Activated T-helper 9 cell treated with anti-CD3 and anti-CD28 coated beads, Interleukin-2, amount 50 U/mL, for 16 hours (primary cell): ENCODE measurements at regions not wholly inside any gene's neighbourhood (a gene's known extent, or its start where the extent isn't known, plus 50 kb on each side); places are given as distances from the start of the nearest gene placed in this dataset.
"Not testable (repeated sequence)": the region's sequence is repeated elsewhere in the genome, so short reads cannot be mapped to it uniquely, and the experiment has no call there.

Experiments used
- DNase-seq: peaks from one replicate; pipeline ENCODE4 v3.0.0-alpha.2; 2020; ENCODE audit warnings: low read depth

DNA sequence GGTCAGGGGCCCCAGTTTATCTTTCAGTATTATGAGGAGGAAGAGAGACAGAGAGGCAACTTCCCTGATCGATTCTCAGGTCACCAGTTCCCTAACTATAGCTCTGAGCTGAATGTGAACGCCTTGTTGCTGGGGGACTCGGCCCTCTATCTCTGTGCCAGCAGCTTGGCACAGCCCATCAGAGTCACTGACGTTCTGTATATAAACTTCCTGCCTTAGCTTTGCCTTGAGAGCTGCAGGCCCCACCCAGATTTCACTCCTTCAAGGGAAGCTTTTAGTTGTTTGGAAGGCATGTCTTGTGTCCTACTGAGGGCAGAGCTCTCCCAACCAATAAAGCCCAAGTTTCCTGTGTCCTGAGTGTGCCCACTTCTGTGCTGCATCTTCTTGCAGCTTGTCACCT lies 242.5 kb upstream of the PRSS58 start:
- no peak for DNase-seq

- no peak for DNase-seq
Observed at GRCh38 chr7:142499635-142500034, 241.8 kb upstream of the PRSS58 start.

- no peak for DNase-seq
Observed at GRCh38 chr7:142498364-142498763, 240.5 kb upstream of the PRSS58 start.

DNA sequence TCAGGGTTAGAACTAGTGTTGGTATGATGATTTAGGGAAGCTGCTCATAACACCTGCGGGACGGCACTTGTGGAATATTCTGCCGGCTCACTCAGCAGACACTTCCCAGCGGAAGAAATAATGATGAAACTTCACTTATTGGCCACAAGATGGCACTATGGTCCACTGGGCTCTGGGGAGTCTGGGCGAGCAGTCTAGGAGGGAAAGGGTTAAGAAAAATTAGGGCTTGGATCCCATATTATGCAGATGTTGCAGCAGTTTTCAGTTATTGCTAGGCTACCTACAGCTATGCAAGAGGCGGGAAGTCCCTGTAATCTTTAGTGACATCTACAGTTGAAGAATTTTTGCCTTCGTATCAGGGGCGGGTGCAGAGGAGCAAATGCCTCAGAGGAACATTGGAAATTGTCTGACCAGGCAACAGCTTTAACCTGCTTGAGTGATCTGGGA lies 238.7 kb upstream of the PRSS58 start:
- DNase-seq, result no peak

DNA sequence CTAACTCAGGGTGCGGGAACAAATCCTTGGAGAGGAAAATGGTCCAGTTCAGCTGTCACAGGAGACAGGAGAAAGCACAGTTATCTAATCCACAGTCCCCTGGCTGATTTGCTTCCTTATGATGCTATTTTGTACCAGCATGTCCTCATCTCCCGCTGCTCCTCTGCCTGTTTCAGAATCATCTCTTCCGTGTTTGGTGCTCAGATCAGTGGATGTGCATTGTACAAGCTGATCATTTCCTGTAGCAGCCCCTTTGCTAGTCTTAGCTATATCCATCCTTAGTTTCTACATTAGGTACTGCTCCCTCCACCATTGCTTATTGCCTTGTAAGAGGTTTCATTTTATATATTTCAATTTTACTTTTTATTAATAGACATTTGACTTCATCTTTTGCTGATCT lies 238.0 kb upstream of the PRSS58 start:
- DNase-seq, result not testable (repeated sequence)

GRCh38 chr7:142495301-142495700 lies 237.4 kb upstream of the PRSS58 start:
- not testable (repeated sequence) for DNase-seq

- DNase-seq, result no peak
Observed at GRCh38 chr7:142494021-142494420, 236.2 kb upstream of the PRSS58 start.

DNA sequence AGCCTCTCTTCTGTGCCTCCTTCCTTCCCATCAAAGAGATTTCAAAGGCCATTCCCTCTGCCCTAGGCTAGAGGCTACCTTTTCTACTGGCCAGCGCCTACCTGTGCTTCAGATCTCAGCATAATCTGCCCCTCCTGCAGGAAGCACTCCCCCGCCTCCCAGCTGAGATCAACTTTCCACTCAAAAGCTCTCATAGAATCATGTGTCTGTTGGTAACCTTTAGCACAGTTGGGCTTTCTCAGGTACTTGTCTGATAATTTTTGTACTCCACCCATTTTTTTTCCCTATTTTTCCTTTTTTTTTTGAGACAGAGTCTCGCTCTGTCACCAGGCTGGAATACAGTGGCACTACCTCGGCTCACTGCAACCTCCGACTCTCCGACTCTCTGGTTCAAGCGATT lies 231.0 kb upstream of the PRSS58 start:
- DNase-seq, result no peak

GRCh38 chr7:142488036-142488633 lies 230.3 kb upstream of the PRSS58 start:
- DNase-seq, result no peak

DNA sequence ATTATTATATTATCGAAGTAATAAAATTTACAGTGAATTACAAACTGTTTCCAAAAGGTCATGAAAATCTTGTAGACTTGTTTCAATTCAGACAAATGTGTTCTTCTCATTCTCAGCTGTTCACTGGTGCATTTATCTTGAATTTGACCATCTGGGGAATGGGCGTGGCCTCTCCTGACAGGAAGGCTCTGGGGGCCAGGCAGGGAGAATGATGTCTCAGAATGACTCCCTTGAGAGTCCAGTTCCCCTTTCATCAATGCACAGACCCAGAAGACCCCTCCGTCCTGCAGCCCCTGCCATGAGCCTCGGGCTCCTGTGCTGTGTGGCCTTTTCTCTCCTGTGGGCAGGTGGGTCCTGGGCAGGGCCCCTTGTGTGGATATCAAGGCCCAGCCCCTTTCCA lies 229.7 kb upstream of the PRSS58 start:
- not testable (repeated sequence) for DNase-seq

- DNase-seq, result no peak
Observed at GRCh38 chr7:142487124-142487523, 229.3 kb upstream of the PRSS58 start.

DNA sequence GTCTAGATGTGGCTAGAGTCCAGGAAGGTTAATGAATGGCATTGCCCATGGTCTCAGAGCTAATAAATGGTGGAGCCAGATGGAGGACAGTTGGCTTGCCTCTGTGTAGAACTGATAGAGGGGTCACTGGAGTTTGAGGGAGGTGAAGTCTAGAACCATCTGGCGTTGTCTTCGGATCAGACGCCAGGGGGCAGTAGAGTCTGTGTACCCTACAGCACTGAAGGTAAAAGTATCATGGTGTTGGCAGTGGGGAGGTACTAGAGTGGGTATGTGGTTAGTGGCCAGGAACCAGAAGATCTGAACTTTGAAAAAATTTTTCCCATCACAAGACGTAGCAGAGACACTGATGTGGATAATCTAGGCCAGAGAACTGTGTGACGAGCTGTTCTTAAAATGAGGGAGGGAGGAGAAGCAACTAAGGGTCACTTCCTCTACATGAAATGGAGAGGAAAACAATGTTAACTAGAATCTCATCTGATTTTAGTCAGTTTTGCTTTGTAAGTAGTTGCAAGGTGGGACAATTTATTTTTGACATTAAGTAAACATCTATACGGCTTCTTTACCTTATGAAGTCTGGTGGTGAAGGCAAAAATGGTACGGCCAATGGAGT lies 227.9 kb upstream of the PRSS58 start:
- DNase-seq, result no peak

DNA sequence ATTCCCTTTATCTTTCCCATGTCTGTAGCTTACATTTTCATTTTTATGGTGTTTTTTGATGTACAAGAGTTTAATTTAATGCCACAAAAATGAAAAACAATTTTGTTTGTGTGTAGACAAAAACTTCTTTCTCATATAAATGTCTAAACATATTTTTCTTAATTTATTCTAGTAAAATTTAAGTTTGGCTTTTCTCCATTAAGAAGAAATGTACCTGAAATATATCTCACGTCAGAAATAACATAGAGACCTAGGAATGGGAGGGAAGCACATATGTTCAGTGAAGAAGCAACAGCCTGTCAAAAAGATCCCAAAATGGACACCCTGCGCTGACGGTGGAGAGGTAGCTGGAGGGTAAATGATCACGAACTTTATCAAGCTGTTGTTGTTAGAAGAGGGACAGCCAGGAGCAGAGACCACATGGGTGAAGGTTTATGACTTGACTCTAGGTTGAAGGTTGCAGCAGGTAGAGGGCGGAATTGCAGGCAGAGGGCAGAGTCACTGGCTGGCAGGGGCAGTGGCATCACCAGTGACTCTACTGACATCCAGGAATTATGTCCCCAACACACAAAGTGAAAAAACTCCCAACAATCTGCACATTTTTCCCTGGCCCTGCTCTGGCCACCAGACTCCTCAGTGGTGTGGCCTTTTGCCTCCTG lies 225.9 kb upstream of the PRSS58 start:
- no peak for DNase-seq

GRCh38 chr7:142482891-142483658 lies 225.2 kb upstream of the PRSS58 start:
- DNase-seq, result peak; percentile 29

DNA sequence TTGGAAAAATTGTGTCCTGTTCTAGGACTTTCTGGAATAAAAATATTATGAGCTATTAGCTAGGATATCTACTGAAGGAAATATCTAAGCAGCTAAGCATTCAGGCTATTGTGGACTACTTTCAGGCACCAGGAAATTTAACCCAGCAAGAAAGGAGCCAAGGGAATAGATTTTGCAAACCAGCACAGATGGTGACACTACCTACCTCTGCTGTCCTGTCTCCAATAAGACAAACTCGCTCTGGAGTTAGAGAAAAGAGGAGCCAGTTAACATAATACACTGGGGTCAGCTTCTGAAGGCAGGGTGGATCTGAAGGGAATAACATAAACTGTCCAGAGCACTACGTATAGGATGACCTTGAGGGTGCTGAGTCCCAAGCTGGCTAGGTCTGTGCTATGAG lies 223.7 kb upstream of the PRSS58 start:
- DNase-seq, result no peak

DNA sequence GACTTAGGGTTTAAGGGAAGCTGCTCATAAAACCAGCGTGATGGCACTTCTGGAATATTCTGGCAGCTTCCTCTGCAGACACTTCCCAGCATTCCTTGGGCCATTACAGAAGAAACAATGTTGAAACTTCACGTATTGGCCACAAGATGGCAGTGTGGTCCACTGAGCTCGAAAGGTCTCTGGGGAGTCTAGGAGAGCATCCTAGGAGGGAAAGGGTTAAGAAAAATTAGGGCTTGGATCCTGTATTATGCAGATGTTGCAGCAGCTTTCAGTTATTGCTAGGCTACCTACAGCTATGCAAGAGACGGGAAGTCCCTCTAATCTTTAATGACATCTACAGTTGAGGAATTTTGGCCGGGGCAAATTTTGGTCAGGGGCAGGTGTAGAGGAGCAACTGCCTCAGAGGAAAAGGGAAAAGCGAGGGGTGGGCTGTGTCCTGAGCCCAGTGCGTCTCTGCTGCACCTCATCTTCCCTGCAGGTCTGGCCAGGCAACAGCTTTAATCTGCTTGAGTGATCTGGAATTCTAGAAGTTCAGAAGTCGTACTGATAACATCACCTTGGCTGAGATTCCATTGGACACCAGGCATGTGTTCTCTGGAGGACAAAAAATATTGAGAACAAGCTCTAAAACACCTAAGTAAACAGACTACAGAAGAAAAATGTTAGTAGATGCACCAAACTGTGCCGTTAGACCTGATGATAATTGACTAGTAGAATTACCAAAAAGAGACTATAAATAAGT lies 220.8 kb upstream of the PRSS58 start:
- DNase-seq, result no peak

DNA sequence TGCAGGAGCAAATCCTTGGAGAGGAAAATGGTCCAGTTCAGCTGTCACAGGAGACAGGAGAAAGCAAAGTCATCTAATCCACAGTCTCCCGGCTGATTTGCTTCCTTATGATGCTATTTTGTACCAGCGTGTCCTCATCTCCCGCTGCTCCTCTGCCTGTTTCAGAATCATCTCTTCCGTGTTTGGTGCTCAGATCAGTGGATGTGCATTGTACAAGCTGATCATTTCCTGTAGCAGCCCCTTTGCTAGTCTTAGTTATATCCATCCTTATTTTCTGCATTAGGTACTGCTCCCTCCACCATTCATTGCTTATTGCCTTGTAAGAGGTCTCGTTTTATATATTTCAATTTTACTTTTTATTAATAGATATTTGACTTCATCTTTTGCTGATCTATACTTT lies 219.9 kb upstream of the PRSS58 start:
- not testable (repeated sequence) for DNase-seq

DNA sequence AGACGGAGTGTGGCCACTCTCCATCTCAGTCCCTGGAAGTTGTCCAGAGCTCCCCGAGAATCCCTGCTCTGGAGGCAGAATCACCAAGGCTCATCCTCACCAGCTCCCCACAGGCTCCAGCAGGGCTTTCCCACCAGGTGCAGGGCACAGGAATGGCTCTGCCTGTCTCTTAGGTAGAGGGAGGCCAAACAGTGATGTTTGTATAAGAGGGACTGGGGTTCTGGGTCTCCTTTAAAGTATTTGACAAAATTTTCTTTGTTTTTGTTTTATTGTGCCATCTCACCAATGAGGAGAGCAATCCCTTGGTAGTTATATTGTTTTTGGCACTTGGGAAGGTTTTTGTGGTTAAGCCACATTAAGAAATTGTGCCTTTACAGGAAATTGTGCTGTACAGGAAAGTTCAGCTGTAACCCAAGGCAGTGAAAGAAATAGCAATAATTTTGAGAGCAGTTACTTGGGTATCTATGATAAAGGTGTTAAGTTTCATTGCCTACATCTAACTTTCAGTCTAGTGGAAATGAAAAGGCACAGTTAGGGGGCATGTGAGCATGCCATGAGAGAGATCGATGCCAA lies 219.3 kb upstream of the PRSS58 start:
- DNase-seq, result no peak

- DNase-seq, result no peak
Observed at GRCh38 chr7:142476077-142476476, 218.2 kb upstream of the PRSS58 start.

GRCh38 chr7:142471820-142472219 lies 214.0 kb upstream of the PRSS58 start:
- DNase-seq, result no peak

DNA sequence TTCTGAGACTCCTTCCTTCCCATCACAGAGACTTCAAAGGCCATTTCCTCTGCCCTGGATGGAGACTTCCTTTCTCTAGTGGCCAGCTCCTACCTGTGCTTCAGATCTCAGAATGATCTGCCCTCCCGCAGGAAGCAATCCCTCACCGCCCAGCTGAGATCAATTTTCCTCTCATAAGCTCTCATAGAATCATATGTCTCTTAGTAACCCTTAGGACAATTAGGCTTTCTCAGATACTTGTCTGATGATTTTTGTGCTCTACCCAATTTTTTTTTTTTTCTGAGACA lies 212.6 kb upstream of the PRSS58 start:
- DNase-seq, result no peak
